ENCODE measurements at regions not wholly inside any gene's neighbourhood (a gene's known extent, or its start where the extent isn't known, plus 50 kb on each side); places are given as distances from the start of the nearest gene placed in this dataset.

GRCh38 chr2:81984969-81985637 lies 1680.6 kb upstream of the LRRTM1 start:
- Mint-ChIP-seq H3K27ac (no peak overlapping the region), H3K27me3 (no peaks in the 10 kb centered on the region), H3K9me3 (peaks cover 0 to 8% of the 10 kb centered on the region in 2 donors), H3K4me1 (no peaks in the 10 kb centered on the region), H3K4me3 (no peak overlapping the region), H3K36me3 (no peaks in the 10 kb centered on the region)
- no peak for DNase-seq
- no peak for ATAC-seq (replicated peaks)

- H3K4me3 Mint-ChIP-seq: no peak overlapping the region
- peaks cover 0 to 12% of the 10 kb centered on the region in 2 donors for H3K9me3 Mint-ChIP-seq
- no peaks in the 10 kb centered on the region for H3K27me3 Mint-ChIP-seq
- ATAC-seq (replicated peaks) (no peak), DNase-seq (no peak)
- no peaks in the 10 kb centered on the region for H3K4me1 Mint-ChIP-seq
- H3K36me3 Mint-ChIP-seq: no peaks in the 10 kb centered on the region
- H3K27ac Mint-ChIP-seq: no peak overlapping the region
These were observed 1677.0 kb upstream of the LRRTM1 start for GRCh38 chr2:81981585-81981984.

- DNase-seq: no peak
- no peak for ATAC-seq (replicated peaks)
- Mint-ChIP-seq H3K9me3 (peaks cover 0 to 8% of the 10 kb centered on the region in 2 donors), H3K27ac (no peak overlapping the region), H3K27me3 (no peaks in the 10 kb centered on the region), H3K4me3 (no peak overlapping the region), H3K36me3 (no peaks in the 10 kb centered on the region), H3K4me1 (no peaks in the 10 kb centered on the region)
These were observed 1674.5 kb upstream of the LRRTM1 start for GRCh38 chr2:81979086-81979485.

GRCh38 chr2:81976998-81977397 lies 1672.4 kb upstream of the LRRTM1 start:
- ATAC-seq (replicated peaks): no peak
- H3K27ac Mint-ChIP-seq: no peak overlapping the region
- H3K4me1 Mint-ChIP-seq: no peaks in the 10 kb centered on the region
- no peak overlapping the region for H3K4me3 Mint-ChIP-seq
- no peak for DNase-seq
- no peaks in the 10 kb centered on the region for H3K36me3 Mint-ChIP-seq
- peaks cover 0 to 8% of the 10 kb centered on the region in 2 donors for H3K9me3 Mint-ChIP-seq
- H3K27me3 Mint-ChIP-seq: no peaks in the 10 kb centered on the region

- Mint-ChIP-seq H3K27ac (no peak overlapping the region), H3K9me3 (peaks cover 0 to 7% of the 10 kb centered on the region in 2 donors), H3K4me3 (no peak overlapping the region), H3K27me3 (no peaks in the 10 kb centered on the region), H3K4me1 (no peaks in the 10 kb centered on the region), H3K36me3 (no peaks in the 10 kb centered on the region)
- ATAC-seq (replicated peaks) (no peak), DNase-seq (no peak)
These were observed 1669.7 kb upstream of the LRRTM1 start for GRCh38 chr2:81974216-81974615.

GRCh38 chr2:81942876-81943275 lies 1638.3 kb upstream of the LRRTM1 start:
- no peaks in the 10 kb centered on the region for H3K27me3 Mint-ChIP-seq
- H3K4me1 Mint-ChIP-seq: no peaks in the 10 kb centered on the region
- peaks cover 13 to 14% of the 10 kb centered on the region in 2 donors for H3K9me3 Mint-ChIP-seq
- DNase-seq: no peak
- H3K36me3 Mint-ChIP-seq: no peaks in the 10 kb centered on the region
- no peak overlapping the region for H3K27ac Mint-ChIP-seq
- ATAC-seq (replicated peaks): no peak
- H3K4me3 Mint-ChIP-seq: no peak overlapping the region

GRCh38 chr2:81942136-81942680 lies 1637.7 kb upstream of the LRRTM1 start:
- ATAC-seq (replicated peaks) (no peak), DNase-seq (no peak)
- H3K27ac Mint-ChIP-seq: no peak overlapping the region
- H3K27me3 Mint-ChIP-seq: no peaks in the 10 kb centered on the region
- H3K9me3 Mint-ChIP-seq: peaks cover 11 to 14% of the 10 kb centered on the region in 2 donors
- no peaks in the 10 kb centered on the region for H3K36me3 Mint-ChIP-seq
- no peaks in the 10 kb centered on the region for H3K4me1 Mint-ChIP-seq
- no peak overlapping the region for H3K4me3 Mint-ChIP-seq

GRCh38 chr2:81940266-81940955 lies 1635.9 kb upstream of the LRRTM1 start:
- H3K36me3 Mint-ChIP-seq: no peaks in the 10 kb centered on the region
- H3K27ac Mint-ChIP-seq: no peak overlapping the region
- H3K4me3 Mint-ChIP-seq: no peak overlapping the region
- DNase-seq: no peak
- no peak for ATAC-seq (replicated peaks)
- no peaks in the 10 kb centered on the region for H3K27me3 Mint-ChIP-seq
- peaks cover 7 to 8% of the 10 kb centered on the region in 2 donors for H3K9me3 Mint-ChIP-seq
- H3K4me1 Mint-ChIP-seq: no peaks in the 10 kb centered on the region

- ATAC-seq (replicated peaks): no peak
- Mint-ChIP-seq H3K4me1 (no peaks in the 10 kb centered on the region), H3K27me3 (no peaks in the 10 kb centered on the region), H3K4me3 (no peak overlapping the region), H3K9me3 (peaks cover 4 to 5% of the 10 kb centered on the region in 2 donors), H3K27ac (no peak overlapping the region), H3K36me3 (no peaks in the 10 kb centered on the region)
- no peak for DNase-seq
These were observed 1633.4 kb upstream of the LRRTM1 start for GRCh38 chr2:81937944-81938343.

- H3K36me3 Mint-ChIP-seq: no peaks in the 10 kb centered on the region
- H3K4me1 Mint-ChIP-seq: no peaks in the 10 kb centered on the region
- peaks cover 0 to 6% of the 10 kb centered on the region in 2 donors for H3K9me3 Mint-ChIP-seq
- H3K4me3 Mint-ChIP-seq: no peak overlapping the region
- no peaks in the 10 kb centered on the region for H3K27me3 Mint-ChIP-seq
- ATAC-seq (replicated peaks) (no peak), DNase-seq (no peak)
- H3K27ac Mint-ChIP-seq: no peak overlapping the region
These were observed 1599.0 kb upstream of the LRRTM1 start for GRCh38 chr2:81903534-81903933.

GRCh38 chr2:81901017-81901416 lies 1596.5 kb upstream of the LRRTM1 start:
- H3K36me3 Mint-ChIP-seq: no peaks in the 10 kb centered on the region
- H3K4me3 Mint-ChIP-seq: no peak overlapping the region
- DNase-seq: no peak
- ATAC-seq (replicated peaks): no peak
- peaks cover 0 to 9% of the 10 kb centered on the region in 2 donors for H3K9me3 Mint-ChIP-seq
- no peak overlapping the region for H3K27ac Mint-ChIP-seq
- H3K4me1 Mint-ChIP-seq: no peaks in the 10 kb centered on the region
- H3K27me3 Mint-ChIP-seq: no peaks in the 10 kb centered on the region

GRCh38 chr2:81895620-81896250 lies 1591.2 kb upstream of the LRRTM1 start:
- Mint-ChIP-seq H3K9me3 (peaks cover 0 to 4% of the 10 kb centered on the region in 2 donors), H3K27ac (no peak overlapping the region), H3K36me3 (no peaks in the 10 kb centered on the region), H3K4me3 (no peak overlapping the region), H3K27me3 (no peaks in the 10 kb centered on the region), H3K4me1 (no peaks in the 10 kb centered on the region)
- ATAC-seq (replicated peaks) (no peak), DNase-seq (no peak)

- H3K27ac Mint-ChIP-seq: no peak overlapping the region
- no peaks in the 10 kb centered on the region for H3K36me3 Mint-ChIP-seq
- H3K4me1 Mint-ChIP-seq: no peaks in the 10 kb centered on the region
- H3K4me3 Mint-ChIP-seq: no peak overlapping the region
- H3K9me3 Mint-ChIP-seq: peaks cover 0 to 3% of the 10 kb centered on the region in 2 donors
- no peak for DNase-seq
- H3K27me3 Mint-ChIP-seq: no peaks in the 10 kb centered on the region
- no peak for ATAC-seq (replicated peaks)
These were observed 1590.0 kb upstream of the LRRTM1 start for GRCh38 chr2:81894451-81894990.

- DNase-seq: no peak
- H3K36me3 Mint-ChIP-seq: no peaks in the 10 kb centered on the region
- peaks cover 0 to 4% of the 10 kb centered on the region in 2 donors for H3K9me3 Mint-ChIP-seq
- no peaks in the 10 kb centered on the region for H3K4me1 Mint-ChIP-seq
- ATAC-seq (replicated peaks): peak; percentile 36 to 51
- H3K27ac Mint-ChIP-seq: no peak overlapping the region
- no peak overlapping the region for H3K4me3 Mint-ChIP-seq
- no peaks in the 10 kb centered on the region for H3K27me3 Mint-ChIP-seq
These were observed 1572.1 kb upstream of the LRRTM1 start for GRCh38 chr2:81876624-81877023.
